Astrocyte (in vitro differentiated cells and primary cell): ENCODE measurements at regions not wholly inside any gene's neighbourhood (a gene's known extent, or its start where the extent isn't known, plus 50 kb on each side); places are given as distances from the start of the nearest gene placed in this dataset.

Experiments
- DNase-seq: peaks from one replicate; pipeline ENCODE4 v3.0.0-alpha.2; 2010; ENCODE audit warnings: low read depth
- FAIRE-seq: peaks from 2 replicates; lab custom pipeline; 2011; peaks lifted over from hg19 to GRCh38; lab: Jason Lieb, UNC
- H2AFZ ChIP-seq: 2 replicates; pipeline ENCODE4 v1.6.0; 2012; ENCODE audit warnings: low read depth, low read length, inconsistent platforms
- H3K27ac ChIP-seq: 2 replicates; pipeline ENCODE4 v1.5.1; 2011; ENCODE audit warnings: low read depth, low read length, inconsistent platforms
- H3K27me3 ChIP-seq: 2 replicates; pipeline ENCODE4 v1.6.0; 2011; ENCODE audit warnings: low read length, inconsistent platforms; ENCODE audit not compliant: insufficient read depth
- H3K36me3 ChIP-seq: 2 replicates; pipeline ENCODE4 v1.5.1; 2011; ENCODE audit warnings: low read length, inconsistent platforms; ENCODE audit not compliant: insufficient read depth
- H3K4me1 ChIP-seq: 2 replicates; pipeline ENCODE4 v1.5.1; 2011; ENCODE audit warnings: low read length, inconsistent platforms; ENCODE audit not compliant: insufficient read depth
- H3K4me2 ChIP-seq: 2 replicates; pipeline ENCODE4 v1.6.0; 2012; ENCODE audit warnings: low read length, inconsistent platforms
- H3K4me3 ChIP-seq: 2 replicates; pipeline ENCODE4 v1.5.1; 2011; ENCODE audit warnings: low read depth, mild to moderate bottlenecking, low read length, inconsistent platforms; ENCODE audit not compliant: insufficient read depth
- H3K79me2 ChIP-seq: 2 replicates; pipeline ENCODE4 v1.6.0; 2012; ENCODE audit warnings: mild to moderate bottlenecking, low read length, inconsistent platforms; ENCODE audit not compliant: insufficient read depth
- H3K9ac ChIP-seq: 2 replicates; pipeline ENCODE4 v1.6.0; 2012; ENCODE audit warnings: mild to moderate bottlenecking, low read length, inconsistent platforms
- H3K9me3 ChIP-seq: 2 replicates; pipeline ENCODE4 v1.5.1; 2012; ENCODE audit warnings: low read depth, mild to moderate bottlenecking, low read length, inconsistent platforms; ENCODE audit not compliant: insufficient read depth
- H4K20me1 ChIP-seq: 2 replicates; pipeline ENCODE4 v1.6.0; 2012; ENCODE audit warnings: low read length, inconsistent platforms; ENCODE audit not compliant: insufficient read depth
- H3K27ac Mint-ChIP-seq: one replicate; pipeline ENCODE4 v1.8.0; 2021; ENCODE audit warnings: mild to moderate bottlenecking, mixed read lengths; ENCODE audit not compliant: unreplicated experiment
- H3K27me3 Mint-ChIP-seq: one replicate; pipeline ENCODE4 v1.8.0; 2021; ENCODE audit warnings: low read depth, mixed read lengths; ENCODE audit not compliant: unreplicated experiment
- H3K36me3 Mint-ChIP-seq: one replicate; pipeline ENCODE4 v1.8.0; 2021; ENCODE audit warnings: low read depth, mixed read lengths; ENCODE audit not compliant: unreplicated experiment
- H3K4me1 Mint-ChIP-seq: one replicate; pipeline ENCODE4 v1.8.0; 2021; ENCODE audit warnings: low read depth, mixed read lengths; ENCODE audit not compliant: unreplicated experiment
- H3K4me3 Mint-ChIP-seq: one replicate; pipeline ENCODE4 v1.8.0; 2021; ENCODE audit warnings: mild to moderate bottlenecking, moderate library complexity, mixed read lengths; ENCODE audit not compliant: unreplicated experiment
- H3K9me3 Mint-ChIP-seq: one replicate; pipeline ENCODE4 v1.8.0; 2021; ENCODE audit warnings: mild to moderate bottlenecking, mixed read lengths; ENCODE audit not compliant: unreplicated experiment
- EZH2 ChIP-seq: IDR thresholded peaks from 2 replicates; pipeline ENCODE4 v1.6.1; 2012; ENCODE audit warnings: mild to moderate bottlenecking, low read length, inconsistent platforms; ENCODE audit not compliant: insufficient read depth
- TF ChIP-seq, protein P1 (sequence below): IDR thresholded peaks from 2 replicates; pipeline ENCODE4 v1.5.1; 2011; ENCODE audit warnings: low read depth, mild to moderate bottlenecking, inconsistent platforms, low read length, moderate library complexity; ENCODE audit not compliant: insufficient read depth

DNA sequence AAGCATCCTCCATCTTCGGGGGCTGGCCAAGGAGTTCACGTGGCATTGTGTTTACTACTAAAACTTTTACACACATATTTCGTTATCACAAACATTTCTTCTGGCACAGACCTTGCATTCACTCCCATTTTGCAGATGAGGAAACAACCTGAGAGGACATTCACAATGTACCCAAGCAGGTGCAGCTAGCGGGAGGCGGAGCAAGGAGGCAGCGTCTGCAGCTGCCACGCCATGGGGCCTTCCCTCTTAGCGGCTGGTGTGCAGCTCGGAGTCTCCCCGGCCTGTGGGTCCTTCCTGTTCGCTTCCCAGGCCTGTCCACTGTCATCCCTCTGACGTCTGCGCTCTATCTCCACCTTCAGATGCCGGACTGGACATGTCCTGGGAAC, 807.8 kb downstream of the TBC1D22A start:
- no peak overlapping the region for H3K4me3 Mint-ChIP-seq
- H3K27me3 Mint-ChIP-seq, result peaks cover 5% of the 10 kb centered on the region
- H3K27ac ChIP-seq, result no peak overlapping the region
- FAIRE-seq (no peak), DNase-seq (no peak)
- H3K36me3 ChIP-seq, result no peaks in the 10 kb centered on the region
- no peaks in the 10 kb centered on the region for H3K79me2 ChIP-seq
- no peak overlapping the region for H3K4me3 ChIP-seq
- H3K36me3 Mint-ChIP-seq, result peaks cover 2% of the 10 kb centered on the region
- H3K9ac ChIP-seq, result no peak overlapping the region
- H3K9me3 ChIP-seq, result peaks cover 29% of the 10 kb centered on the region
- no peak overlapping the region for H3K4me2 ChIP-seq
- no peaks in the 10 kb centered on the region for H3K27me3 ChIP-seq
- peaks cover 20% of the 10 kb centered on the region for H3K9me3 Mint-ChIP-seq
- no peak for TF ChIP-seq EZH2
- TF ChIP-seq, protein P1, sequence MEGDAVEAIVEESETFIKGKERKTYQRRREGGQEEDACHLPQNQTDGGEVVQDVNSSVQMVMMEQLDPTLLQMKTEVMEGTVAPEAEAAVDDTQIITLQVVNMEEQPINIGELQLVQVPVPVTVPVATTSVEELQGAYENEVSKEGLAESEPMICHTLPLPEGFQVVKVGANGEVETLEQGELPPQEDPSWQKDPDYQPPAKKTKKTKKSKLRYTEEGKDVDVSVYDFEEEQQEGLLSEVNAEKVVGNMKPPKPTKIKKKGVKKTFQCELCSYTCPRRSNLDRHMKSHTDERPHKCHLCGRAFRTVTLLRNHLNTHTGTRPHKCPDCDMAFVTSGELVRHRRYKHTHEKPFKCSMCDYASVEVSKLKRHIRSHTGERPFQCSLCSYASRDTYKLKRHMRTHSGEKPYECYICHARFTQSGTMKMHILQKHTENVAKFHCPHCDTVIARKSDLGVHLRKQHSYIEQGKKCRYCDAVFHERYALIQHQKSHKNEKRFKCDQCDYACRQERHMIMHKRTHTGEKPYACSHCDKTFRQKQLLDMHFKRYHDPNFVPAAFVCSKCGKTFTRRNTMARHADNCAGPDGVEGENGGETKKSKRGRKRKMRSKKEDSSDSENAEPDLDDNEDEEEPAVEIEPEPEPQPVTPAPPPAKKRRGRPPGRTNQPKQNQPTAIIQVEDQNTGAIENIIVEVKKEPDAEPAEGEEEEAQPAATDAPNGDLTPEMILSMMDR, result no peak
- H3K27ac Mint-ChIP-seq, result no peak overlapping the region
- H3K4me1 Mint-ChIP-seq, result no peaks in the 10 kb centered on the region
- no peaks in the 10 kb centered on the region for H4K20me1 ChIP-seq
- no peak overlapping the region for H2AFZ ChIP-seq
- no peaks in the 10 kb centered on the region for H3K4me1 ChIP-seq

- H3K9ac ChIP-seq, result no peak overlapping the region
- H3K4me3 ChIP-seq, result no peak overlapping the region
- H3K27ac Mint-ChIP-seq, result no peak overlapping the region
- TF ChIP-seq EZH2, result no peak
- TF ChIP-seq, protein P1, result no peak
- no peak overlapping the region for H2AFZ ChIP-seq
- H3K9me3 Mint-ChIP-seq, result peaks cover 17% of the 10 kb centered on the region
- H3K4me3 Mint-ChIP-seq, result no peak overlapping the region
- peaks cover 29% of the 10 kb centered on the region for H3K9me3 ChIP-seq
- no peak for FAIRE-seq
- no peaks in the 10 kb centered on the region for H3K4me1 Mint-ChIP-seq
- H3K27me3 Mint-ChIP-seq, result peaks cover 3% of the 10 kb centered on the region
- H3K27ac ChIP-seq, result no peak overlapping the region
- no peaks in the 10 kb centered on the region for H3K79me2 ChIP-seq
- H3K36me3 Mint-ChIP-seq, result peaks cover 2% of the 10 kb centered on the region
- H3K27me3 ChIP-seq, result no peaks in the 10 kb centered on the region
- DNase-seq, result no peak
- H4K20me1 ChIP-seq, result no peaks in the 10 kb centered on the region
- H3K4me2 ChIP-seq, result no peak overlapping the region
- no peaks in the 10 kb centered on the region for H3K4me1 ChIP-seq
- H3K36me3 ChIP-seq, result no peaks in the 10 kb centered on the region
Observed at GRCh38 chr22:47569389-47570299, 807.2 kb downstream of the TBC1D22A start.

DNA sequence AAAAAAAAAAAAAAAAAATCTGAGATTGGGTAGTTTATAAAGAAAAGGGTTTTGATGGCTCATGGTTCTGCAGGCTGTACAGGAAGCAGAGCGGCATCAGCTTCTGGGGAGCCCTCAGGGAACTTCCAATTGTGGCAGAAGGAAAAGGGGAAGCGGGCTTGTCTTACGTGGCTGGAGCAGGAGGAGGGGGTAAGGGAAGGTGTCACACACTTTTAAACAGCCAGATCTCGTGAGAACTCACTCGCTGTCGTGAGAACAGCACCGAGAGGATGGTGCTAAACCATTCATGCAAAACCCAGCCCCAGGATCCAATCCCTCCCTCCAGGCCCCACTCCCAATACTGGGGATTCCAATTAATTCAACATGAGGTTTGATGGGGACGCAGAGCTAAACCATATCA, 806.2 kb downstream of the TBC1D22A start:
- no peaks in the 10 kb centered on the region for H3K27me3 ChIP-seq
- no peak overlapping the region for H3K27ac ChIP-seq
- Mint-ChIP-seq H3K27me3 (peaks cover 5% of the 10 kb centered on the region), H3K27ac (no peak overlapping the region), H3K4me3 (no peak overlapping the region), H3K36me3 (peaks cover 2% of the 10 kb centered on the region), H3K4me1 (no peaks in the 10 kb centered on the region), H3K9me3 (peaks cover 17% of the 10 kb centered on the region)
- no peaks in the 10 kb centered on the region for H3K4me1 ChIP-seq
- H3K9ac ChIP-seq, result no peak overlapping the region
- no peak overlapping the region for H2AFZ ChIP-seq
- no peak overlapping the region for H3K4me3 ChIP-seq
- peaks cover 29% of the 10 kb centered on the region for H3K9me3 ChIP-seq
- H3K4me2 ChIP-seq, result no peak overlapping the region
- no peaks in the 10 kb centered on the region for H4K20me1 ChIP-seq
- DNase-seq (no peak), FAIRE-seq (no peak)
- no peaks in the 10 kb centered on the region for H3K79me2 ChIP-seq
- no peak for TF ChIP-seq EZH2
- TF ChIP-seq, protein P1, result no peak
- no peaks in the 10 kb centered on the region for H3K36me3 ChIP-seq
